Hepatocyte (in vitro differentiated cells): ENCODE measurements at regions not wholly inside any gene's neighbourhood (a gene's known extent, or its start where the extent isn't known, plus 50 kb on each side); places are given as distances from the start of the nearest gene placed in this dataset.
A peak's percentile ranks its signal among the peaks of the same experiment; 100 is the strongest.

Experiments used
- DNase-seq: peaks from one replicate; pipeline ENCODE4 v3.0.0-alpha.2; 2016; ENCODE audit warnings: low spot score
- H2AFZ ChIP-seq: fragments of 200-600 bp; sonication (generic); 2 replicates; pipeline ENCODE4 v1.6.0; 2016; ENCODE audit warnings: antibody characterized with exemption, mild to moderate bottlenecking
- H3K27ac ChIP-seq: fragments of 200-600 bp; sonication (generic); 2 replicates; pipeline ENCODE4 v1.5.1; 2016; ENCODE audit warnings: mild to moderate bottlenecking
- H3K27me3 ChIP-seq: fragments of 200-600 bp; sonication (generic); 2 replicates; pipeline ENCODE4 v1.6.1; 2016
- H3K36me3 ChIP-seq: fragments of 200-600 bp; sonication (generic); replicated peaks from 2 replicates; pipeline ENCODE4 v1.5.1; 2016; ENCODE audit warnings: low read depth; ENCODE audit not compliant: insufficient read depth
- H3K4me1 ChIP-seq: fragments of 200-600 bp; sonication (generic); 2 replicates; pipeline ENCODE4 v1.5.1; 2016; ENCODE audit warnings: mild to moderate bottlenecking, moderate library complexity; ENCODE audit not compliant: insufficient read depth
- H3K4me2 ChIP-seq: fragments of 200-600 bp; sonication (generic); 2 replicates; pipeline ENCODE4 v1.6.0; 2016
- H3K4me3 ChIP-seq: fragments of 200-600 bp; sonication (generic); 2 replicates; pipeline ENCODE4 v1.5.1; 2016; ENCODE audit warnings: mild to moderate bottlenecking
- H3K79me2 ChIP-seq: fragments of 200-600 bp; sonication (generic); 2 replicates; pipeline ENCODE4 v1.6.0; 2017; ENCODE audit warnings: mild to moderate bottlenecking
- H3K9me2 ChIP-seq: fragments of 200-600 bp; sonication (generic); replicated peaks from 2 replicates; pipeline ENCODE4 v1.6.0; 2017; ENCODE audit warnings: mild to moderate bottlenecking; ENCODE audit not compliant: insufficient read depth
- H3K9me3 ChIP-seq: fragments of 200-600 bp; sonication (generic); 2 replicates; pipeline ENCODE4 v1.5.1; 2016; ENCODE audit warnings: low read depth, mild to moderate bottlenecking
- H4K20me1 ChIP-seq: fragments of 200-600 bp; sonication (generic); 2 replicates; pipeline ENCODE4 v1.6.0; 2016; ENCODE audit warnings: mild to moderate bottlenecking; ENCODE audit not compliant: insufficient read depth, poor library complexity, severe bottlenecking
- CTCF ChIP-seq: fragments of 200-600 bp; sonication (generic); IDR thresholded peaks from 2 replicates; pipeline ENCODE4 v1.5.1; 2016; ENCODE audit warnings: antibody characterized with exemption, mild to moderate bottlenecking; ENCODE audit not compliant: poor library complexity
- EZH2 ChIP-seq: fragments of 200-600 bp; sonication (generic); IDR thresholded peaks from 2 replicates; pipeline ENCODE4 v1.6.1; 2016; ENCODE audit warnings: antibody characterized with exemption, mild to moderate bottlenecking, borderline replicate concordance
- EZH2phosphoT487 ChIP-seq: fragments of 200-600 bp; sonication (generic); IDR thresholded peaks from one replicate; pipeline ENCODE4 v1.6.1; 2018; ENCODE audit warnings: antibody characterized with exemption, mild to moderate bottlenecking, low read depth, moderate library complexity; ENCODE audit not compliant: unreplicated experiment, severe bottlenecking
- WGBS: methylation state at CpG from one replicate; pipeline ENCODE4 v1.1.6; 2016; ENCODE audit warnings: low lambda C conversion rate; ENCODE audit errors: missing lambda C conversion rate; 5-methylcytosine and 5-hydroxymethylcytosine counted together

- Histone ChIP-seq H3K36me3 (no peaks in the 10 kb centered on the region), H3K4me3 (no peak overlapping the region)
Measured at GRCh38 chr3:120512655-120513054, 61.9 kb upstream of the FSTL1 start.

GRCh38 chr3:120506828-120507774 lies 56.3 kb upstream of the FSTL1 start:
- no peak overlapping the region for H3K4me2 ChIP-seq
- no peak overlapping the region for H3K4me3 ChIP-seq
- no peaks in the 10 kb centered on the region for H3K27me3 ChIP-seq
- TF ChIP-seq EZH2: no peak
- peak; percentile 57 for TF ChIP-seq CTCF
- no peak overlapping the region for H3K27ac ChIP-seq
- H4K20me1 ChIP-seq: no peaks in the 10 kb centered on the region
- no peaks in the 10 kb centered on the region for H3K9me2 ChIP-seq
- 75% methylated on average over 10 of the region's 10 CpGs for WGBS
- H3K4me1 ChIP-seq: no peaks in the 10 kb centered on the region
- H3K9me3 ChIP-seq: no peaks in the 10 kb centered on the region
- peak; percentile 52 for DNase-seq
- no peak overlapping the region for H2AFZ ChIP-seq
- H3K79me2 ChIP-seq: no peaks in the 10 kb centered on the region
- H3K36me3 ChIP-seq: no peaks in the 10 kb centered on the region

More at GRCh38 chr3:120512655-120513054, 61.9 kb upstream of the FSTL1 start:
- 77% methylated on average over 2 of the region's 2 CpGs for WGBS
- Histone ChIP-seq H2AFZ (no peak overlapping the region), H4K20me1 (no peaks in the 10 kb centered on the region), H3K27ac (no peak overlapping the region), H3K9me3 (no peaks in the 10 kb centered on the region), H3K4me1 (no peaks in the 10 kb centered on the region), H3K9me2 (no peaks in the 10 kb centered on the region), H3K79me2 (no peaks in the 10 kb centered on the region), H3K27me3 (peaks cover 12% of the 10 kb centered on the region), H3K4me2 (no peak overlapping the region)
- TF ChIP-seq EZH2phosphoT487: no peak
- no peak for TF ChIP-seq EZH2
- no peak for TF ChIP-seq CTCF
- DNase-seq: no peak

GRCh38 chr3:120506076-120506827 lies 55.5 kb upstream of the FSTL1 start:
- Histone ChIP-seq H2AFZ (no peak overlapping the region), H3K27me3 (no peaks in the 10 kb centered on the region), H3K4me2 (no peak overlapping the region), H3K4me3 (no peak overlapping the region), H3K36me3 (no peaks in the 10 kb centered on the region), H4K20me1 (no peaks in the 10 kb centered on the region), H3K4me1 (no peaks in the 10 kb centered on the region), H3K9me3 (no peaks in the 10 kb centered on the region), H3K9me2 (no peaks in the 10 kb centered on the region), H3K79me2 (no peaks in the 10 kb centered on the region), H3K27ac (no peak overlapping the region)
- TF ChIP-seq EZH2 (no peak), EZH2phosphoT487 (no peak), CTCF (no peak)
- 91% methylated on average over 5 of the region's 5 CpGs for WGBS
- DNase-seq: no peak
